Adrenal gland (tissue), 9 donors: ENCODE measurements at regions not wholly inside any gene's neighbourhood (a gene's known extent, or its start where the extent isn't known, plus 50 kb on each side); places are given as distances from the start of the nearest gene placed in this dataset.

Experiments used
- DNase-seq, 7 donors: peaks; one replicate each; pipeline ENCODE4 v3.0.0-alpha.2; 2019 to 2020
- H3K27ac ChIP-seq, 5 donors: fragments of 200-600 bp; sonication (generic) in 4 of 5; 1 replicate in 3 of 5; 2 replicates in 2 of 5; pipeline versions ENCODE4 v1.5.1 to v1.8.0; 2016 to 2020; ENCODE audit warnings: mild to moderate bottlenecking in 1 of 5
- H3K27me3 ChIP-seq: fragments of 200-600 bp; 2 replicates; pipeline ENCODE4 v1.8.0; 2021
- H3K36me3 ChIP-seq, 2 donors: fragments of 200-600 bp; replicated peaks in 1 of 2; 1 replicate in 1 of 2; 2 replicates in 1 of 2; pipeline versions ENCODE4 v1.5.1 to v1.8.0; 2018 to 2022
- H3K4me1 ChIP-seq, 2 donors: fragments of 200-600 bp; replicated peaks in 1 of 2; 1 replicate in 1 of 2; 2 replicates in 1 of 2; pipeline versions ENCODE4 v1.5.1 to v1.8.0; 2018 to 2021
- H3K4me3 ChIP-seq, 4 donors: fragments of 200-600 bp; sonication (generic) in 3 of 4; one replicate each; pipeline ENCODE4 v1.5.1; 2016 to 2018
- H3K9me3 ChIP-seq, 3 donors: fragments of 200-600 bp; sonication (generic) in 1 of 3; replicated peaks in 1 of 3; 1 replicate in 2 of 3; 2 replicates in 1 of 3; pipeline versions ENCODE4 v1.5.1 to v1.8.0; 2016 to 2021
- CTCF ChIP-seq, 6 experiments: fragments of 450-650 bp in 4 of 6; fragments of 200-600 bp in 2 of 6; sonication (generic) in 1 of 6; IDR thresholded peaks; 1 replicate in 5 of 6; 2 replicates in 1 of 6; pipeline versions ENCODE4 v1.5.1 to v1.8.0; 2016 to 2021; ENCODE audit warnings: antibody characterized with exemption in 6 of 6, mild to moderate bottlenecking in 2 of 6, moderate library complexity in 1 of 6
- POLR2A ChIP-seq, 2 donors: fragments of 450-650 bp; IDR thresholded peaks; one replicate each; pipeline ENCODE4 v1.6.1; 2017; ENCODE audit warnings: antibody characterized with exemption in 2 of 2, mild to moderate bottlenecking in 2 of 2, moderate library complexity in 1 of 2
- WGBS, 4 donors: extraction: QIAGEN DNeasy Blood & Tissue Kit in 2 of 4; methylation state at CpG; one replicate each; pipeline versions ENCODE4 v1.1.5 to v1.1.7; 2013 to 2017; 5-methylcytosine and 5-hydroxymethylcytosine counted together
- intact Hi-C, 2 donors: fragments of 100-400 bp; cut with DNase I; formaldehyde crosslinking; loops; one replicate each; pipeline versions ENCODE4 v1.14.1 to v1.15.0; 2022 to 2023
- donor health status: healthy with polysubstance abuse.
- donor health status: Bipolar disorder and iron deficiency.
- donor health status: DM: yes; HTN: yes; CAD: no.
- donor health status: DM: no; HTN: no; CAD: no.
- donor health status: DM: no; HTN: no; CAD: no.

GRCh38 chr4:64538219-64538618, 129.0 kb upstream of the TECRL start:
- intact Hi-C loops, result loop anchor here (5.0 to 10.0 kb wide), 2 partner anchors 381 to 383 kb away; no protein-coding TSS in a partner anchor
- Histone ChIP-seq H3K36me3 (no peaks in the 10 kb centered on the region), H3K4me1 (no peaks in the 10 kb centered on the region), H3K27me3 (peaks cover 7% of the 10 kb centered on the region), H3K9me3 (no peaks in the 10 kb centered on the region), H3K27ac (no peak overlapping the region), H3K4me3 (no peak overlapping the region)
- WGBS, 4 donors, result 72 to 86% (median 78%) methylated on average over 8 of the region's 8 CpGs
- TF ChIP-seq POLR2A (IDR thresholded peaks at IDR 0.05) (no peak), CTCF (IDR thresholded peaks at IDR 0.05) (no peak)
- no peak for DNase-seq

- Histone ChIP-seq H3K4me1 (no peaks in the 10 kb centered on the region), H3K27ac (no peak overlapping the region), H3K4me3 (no peak overlapping the region), H3K9me3 (no peaks in the 10 kb centered on the region), H3K27me3 (peaks cover 7% of the 10 kb centered on the region), H3K36me3 (no peaks in the 10 kb centered on the region)
- no peak for TF ChIP-seq POLR2A (IDR thresholded peaks at IDR 0.05)
- no peak for TF ChIP-seq CTCF (IDR thresholded peaks at IDR 0.05)
- intact Hi-C loops, result loop anchor here in 1 of 2 donors (10.0 kb wide), 1 partner anchor 379 kb away; no protein-coding TSS in a partner anchor
- 72 to 83% (median 79%) methylated on average over 3 of the region's 3 CpGs for WGBS, 4 donors
- no peak for DNase-seq
These were observed 124.4 kb upstream of the TECRL start for GRCh38 chr4:64533637-64534036.

DNA sequence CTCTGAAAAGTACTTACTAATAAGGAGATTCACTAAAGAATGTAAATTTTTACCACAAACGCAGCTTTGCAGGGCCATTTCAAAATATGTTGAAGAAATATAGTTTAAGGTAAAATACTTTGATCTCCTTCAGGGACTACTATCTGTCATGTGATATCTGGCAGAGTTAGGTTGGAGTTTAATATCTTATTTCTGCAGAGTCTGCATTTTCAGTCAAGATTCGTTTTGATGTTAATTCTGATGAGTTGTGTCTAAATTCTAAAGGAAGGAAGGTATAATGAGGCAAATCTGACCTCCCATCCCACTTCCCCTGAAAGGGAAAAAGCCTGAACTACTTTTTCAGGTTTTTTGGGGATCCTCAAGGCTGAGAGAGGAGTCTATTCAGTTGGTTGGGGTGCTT, 123.9 kb upstream of the TECRL start:
- Histone ChIP-seq H3K27ac (no peak overlapping the region), H3K36me3 (no peaks in the 10 kb centered on the region), H3K9me3 (no peaks in the 10 kb centered on the region), H3K27me3 (peaks cover 7% of the 10 kb centered on the region), H3K4me3 (no peak overlapping the region), H3K4me1 (no peaks in the 10 kb centered on the region)
- no peak for DNase-seq
- 33 to 50% (median 45%) methylated on average over 2 of the region's 2 CpGs for WGBS, 4 donors
- TF ChIP-seq POLR2A (IDR thresholded peaks at IDR 0.05), result no peak
- TF ChIP-seq CTCF (IDR thresholded peaks at IDR 0.05), result no peak
- intact Hi-C loops, result loop anchor here in 1 of 2 donors (10.0 kb wide), 1 partner anchor 378 kb away; no protein-coding TSS in a partner anchor

DNA sequence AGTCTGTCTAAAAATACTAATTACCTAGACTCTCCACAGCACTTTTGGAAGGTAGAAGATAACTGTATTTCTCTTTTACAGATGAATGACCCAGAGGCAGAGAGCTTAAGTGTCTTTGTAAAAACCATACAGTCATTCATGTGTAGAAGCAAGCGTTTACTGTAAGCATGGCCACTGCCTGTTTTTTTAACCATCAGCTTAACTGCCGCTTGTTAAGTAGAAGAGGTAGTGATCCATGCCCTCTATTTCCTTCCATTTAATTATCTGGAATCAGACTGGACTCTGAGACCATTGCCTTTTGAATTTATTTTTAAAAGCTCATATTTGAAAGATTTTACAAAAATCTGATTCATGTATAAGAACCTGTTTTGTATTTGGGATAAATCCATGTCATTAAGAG, 111.2 kb upstream of the TECRL start:
- 71 to 81% (median 74%) methylated on average over 2 of the region's 2 CpGs for WGBS, 4 donors
- DNase-seq, result no peak
- TF ChIP-seq CTCF (IDR thresholded peaks at IDR 0.05) (no peak), POLR2A (IDR thresholded peaks at IDR 0.05) (no peak)
- no peak overlapping the region for H3K4me3 ChIP-seq
- no peaks in the 10 kb centered on the region for H3K27me3 ChIP-seq
- no peaks in the 10 kb centered on the region for H3K9me3 ChIP-seq
- H3K36me3 ChIP-seq, result no peaks in the 10 kb centered on the region
- intact Hi-C loops, result no loop called here
- H3K4me1 ChIP-seq, result no peaks in the 10 kb centered on the region
- H3K27ac ChIP-seq, result no peak overlapping the region
